Lower leg skin (tissue), 3 donors: ENCODE measurements at regions not wholly inside any gene's neighbourhood (a gene's known extent, or its start where the extent isn't known, plus 50 kb on each side); places are given as distances from the start of the nearest gene placed in this dataset.

Experiments
- POLR2A ChIP-seq, 2 donors: fragments of 450-650 bp; IDR thresholded peaks; one replicate each; pipeline ENCODE4 v1.6.1; 2016 to 2017; ENCODE audit warnings: antibody characterized with exemption in 2 of 2, mild to moderate bottlenecking in 1 of 2, moderate library complexity in 1 of 2
- TF ChIP-seq, protein P1 (sequence below), 3 donors: fragments of 450-650 bp; IDR thresholded peaks; one replicate each; pipeline ENCODE4 v1.5.1; 2016; ENCODE audit warnings: antibody characterized with exemption in 3 of 3, mild to moderate bottlenecking in 3 of 3, moderate library complexity in 2 of 3

DNA sequence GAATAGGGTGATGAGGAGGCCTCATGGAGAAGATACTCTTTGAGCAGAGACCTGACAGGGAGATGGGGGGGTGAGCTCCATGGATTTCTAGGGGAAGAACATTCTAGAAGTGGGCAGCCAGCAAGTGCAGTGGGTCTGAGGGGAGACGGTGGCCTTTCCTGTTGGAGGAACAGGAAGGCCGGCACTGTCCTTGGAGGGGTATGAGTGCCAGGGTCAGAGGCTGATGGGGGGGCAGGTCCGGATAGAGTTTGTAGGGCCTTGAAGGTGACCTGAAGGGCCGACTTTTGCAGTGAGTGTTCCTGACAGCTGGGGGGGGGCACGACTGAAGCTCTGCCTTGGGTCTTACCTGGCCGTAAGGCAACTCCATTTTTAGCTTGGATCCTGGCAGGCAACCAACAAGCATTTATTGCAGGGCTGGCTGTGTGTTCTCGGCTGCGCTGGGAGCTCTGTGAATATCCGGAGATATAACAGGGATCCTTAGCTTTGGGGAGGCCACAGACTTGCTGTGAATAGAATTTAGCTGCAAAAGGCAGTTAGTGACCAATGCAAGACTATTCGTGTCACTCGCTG is 130.6 kb downstream of the MRPS6 start:
- TF ChIP-seq, protein P1, sequence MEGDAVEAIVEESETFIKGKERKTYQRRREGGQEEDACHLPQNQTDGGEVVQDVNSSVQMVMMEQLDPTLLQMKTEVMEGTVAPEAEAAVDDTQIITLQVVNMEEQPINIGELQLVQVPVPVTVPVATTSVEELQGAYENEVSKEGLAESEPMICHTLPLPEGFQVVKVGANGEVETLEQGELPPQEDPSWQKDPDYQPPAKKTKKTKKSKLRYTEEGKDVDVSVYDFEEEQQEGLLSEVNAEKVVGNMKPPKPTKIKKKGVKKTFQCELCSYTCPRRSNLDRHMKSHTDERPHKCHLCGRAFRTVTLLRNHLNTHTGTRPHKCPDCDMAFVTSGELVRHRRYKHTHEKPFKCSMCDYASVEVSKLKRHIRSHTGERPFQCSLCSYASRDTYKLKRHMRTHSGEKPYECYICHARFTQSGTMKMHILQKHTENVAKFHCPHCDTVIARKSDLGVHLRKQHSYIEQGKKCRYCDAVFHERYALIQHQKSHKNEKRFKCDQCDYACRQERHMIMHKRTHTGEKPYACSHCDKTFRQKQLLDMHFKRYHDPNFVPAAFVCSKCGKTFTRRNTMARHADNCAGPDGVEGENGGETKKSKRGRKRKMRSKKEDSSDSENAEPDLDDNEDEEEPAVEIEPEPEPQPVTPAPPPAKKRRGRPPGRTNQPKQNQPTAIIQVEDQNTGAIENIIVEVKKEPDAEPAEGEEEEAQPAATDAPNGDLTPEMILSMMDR (IDR thresholded peaks at IDR 0.05) = no peak
- no peak for TF ChIP-seq POLR2A (IDR thresholded peaks at IDR 0.05)
